HG02763 (cell line): ENCODE measurements at regions not wholly inside any gene's neighbourhood (a gene's known extent, or its start where the extent isn't known, plus 50 kb on each side); places are given as distances from the start of the nearest gene placed in this dataset.

Experiments used
- ATAC-seq: cut with Tn5 transposase; IDR thresholded peaks from one replicate; pipeline ENCODE4 v1.9.1; 2021; ENCODE audit warnings: mild to moderate bottlenecking, moderate library complexity; ENCODE audit not compliant: unreplicated experiment

DNA sequence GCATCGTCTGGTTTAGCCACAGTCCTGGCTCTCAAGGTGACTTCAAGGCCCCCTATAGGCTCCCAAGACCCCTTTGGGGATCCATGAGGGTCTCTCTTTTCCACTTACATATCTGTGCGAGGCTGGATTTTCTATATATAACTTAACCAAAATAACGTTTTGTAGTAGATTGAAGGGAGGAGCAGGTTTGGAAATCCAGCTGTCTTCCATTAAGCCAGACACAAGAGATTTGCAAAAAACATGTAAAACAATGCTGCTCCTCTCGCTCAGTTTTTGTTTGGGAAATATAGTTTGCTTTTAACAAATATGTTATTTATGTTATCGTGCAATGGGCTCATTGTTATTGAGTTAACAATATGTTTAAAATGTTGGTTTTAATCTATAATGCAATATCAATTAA lies 811.2 kb downstream of the TYW1 start:
- no peak for ATAC-seq

DNA sequence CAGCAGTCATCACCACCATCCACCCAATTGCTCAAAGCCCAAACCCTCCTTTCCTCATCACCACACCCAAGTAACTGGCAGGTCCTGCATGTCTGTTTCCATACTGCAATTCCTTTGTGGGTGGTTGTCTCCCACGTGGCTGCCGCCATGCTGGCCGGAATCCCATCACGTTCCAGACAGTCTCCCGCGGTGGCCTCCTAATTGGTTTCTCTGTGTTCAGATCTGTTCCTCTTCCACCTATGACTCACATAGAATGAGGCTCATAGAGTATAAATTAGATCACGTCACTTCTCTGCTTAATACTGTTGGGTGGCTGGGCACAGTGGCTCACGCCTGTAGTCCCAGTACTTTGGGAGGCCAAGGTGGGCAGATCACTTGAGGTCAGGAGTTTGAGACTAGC lies 813.0 kb downstream of the TYW1 start:
- ATAC-seq: no peak

DNA sequence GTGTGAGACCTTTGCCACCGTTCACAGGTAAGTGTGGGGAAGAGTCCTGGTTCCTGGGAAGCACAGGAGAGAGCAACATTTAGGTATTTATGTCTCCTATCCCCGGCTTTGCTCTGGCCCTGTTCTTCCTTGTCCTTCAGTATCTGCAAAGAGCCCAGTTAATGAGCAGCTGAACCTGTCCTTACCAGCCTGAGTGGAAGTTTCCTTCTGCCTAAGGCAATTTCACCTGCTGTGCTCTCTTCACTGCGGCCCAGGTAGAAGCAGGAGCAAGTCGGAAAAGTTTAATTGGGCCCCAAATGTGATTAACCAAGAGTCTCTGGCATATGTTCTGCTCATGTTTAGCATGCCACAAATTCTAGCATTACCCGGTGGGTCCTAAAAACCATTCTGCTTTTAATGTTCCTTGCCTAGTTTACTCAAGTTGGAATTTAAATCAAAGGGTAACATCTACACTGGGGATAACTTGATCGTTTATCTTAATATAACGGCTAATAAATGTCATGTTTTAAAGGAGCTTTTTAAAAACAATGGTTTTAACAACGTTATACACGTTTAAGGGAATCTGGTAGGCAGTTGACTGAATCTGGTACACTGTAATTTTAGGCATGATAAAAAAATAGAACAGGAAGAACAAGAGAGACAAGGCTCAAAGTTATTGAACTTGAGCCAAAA lies 817.1 kb downstream of the TYW1 start:
- ATAC-seq: no peak

DNA sequence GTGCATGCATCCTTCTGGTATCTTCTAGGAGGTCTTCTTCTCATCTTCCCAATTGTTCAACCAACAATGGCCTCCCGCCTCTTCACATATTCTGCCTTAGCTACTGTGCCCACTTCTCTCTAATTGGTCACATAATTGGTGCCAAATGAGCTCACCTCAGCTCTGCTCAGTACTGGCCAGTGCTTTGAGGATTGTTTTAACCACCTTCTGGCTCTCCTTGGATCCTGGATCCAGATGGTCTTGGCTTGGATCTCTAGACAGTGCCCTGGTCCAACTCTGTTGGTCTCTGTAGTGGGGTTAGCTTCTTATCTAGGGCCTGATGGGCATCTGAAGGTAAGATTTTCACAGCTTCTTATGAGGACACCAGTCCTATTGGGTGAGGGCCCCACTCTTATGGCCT lies 820.8 kb downstream of the TYW1 start:
- no peak for ATAC-seq

- ATAC-seq: no peak
Observed at GRCh38 chr7:67821116-67821515, 824.5 kb downstream of the TYW1 start.

- no peak for ATAC-seq
Observed at GRCh38 chr7:67823345-67823744, 826.7 kb downstream of the TYW1 start.

GRCh38 chr7:67825356-67825755 lies 828.7 kb downstream of the TYW1 start:
- ATAC-seq: no peak

- no peak for ATAC-seq
Observed at GRCh38 chr7:67841896-67842295, 845.3 kb downstream of the TYW1 start.

GRCh38 chr7:67842571-67842970 lies 845.9 kb downstream of the TYW1 start:
- ATAC-seq: no peak

- ATAC-seq: no peak
Observed at GRCh38 chr7:67843001-67843565, 846.5 kb downstream of the TYW1 start.

DNA sequence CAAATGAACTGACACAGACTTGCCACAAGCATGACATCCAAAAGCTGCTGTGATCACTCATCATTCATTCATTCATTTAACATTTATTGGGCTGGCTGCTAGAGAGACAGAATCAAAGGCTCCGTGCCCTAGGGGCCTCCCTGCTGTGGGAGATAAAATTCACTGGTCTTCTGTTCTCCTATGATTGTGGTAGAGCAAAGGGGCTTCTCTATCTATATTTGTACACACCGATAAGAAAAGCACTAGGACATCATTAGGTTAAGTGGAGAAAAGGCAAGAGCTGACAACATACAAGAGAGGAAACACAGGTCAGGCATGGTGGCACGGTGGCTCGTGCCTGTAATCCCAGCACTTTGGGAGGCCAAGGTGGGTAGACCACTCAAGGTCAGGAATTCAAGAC lies 847.0 kb downstream of the TYW1 start:
- no peak for ATAC-seq

GRCh38 chr7:67847092-67847787 lies 850.6 kb downstream of the TYW1 start:
- no peak for ATAC-seq

DNA sequence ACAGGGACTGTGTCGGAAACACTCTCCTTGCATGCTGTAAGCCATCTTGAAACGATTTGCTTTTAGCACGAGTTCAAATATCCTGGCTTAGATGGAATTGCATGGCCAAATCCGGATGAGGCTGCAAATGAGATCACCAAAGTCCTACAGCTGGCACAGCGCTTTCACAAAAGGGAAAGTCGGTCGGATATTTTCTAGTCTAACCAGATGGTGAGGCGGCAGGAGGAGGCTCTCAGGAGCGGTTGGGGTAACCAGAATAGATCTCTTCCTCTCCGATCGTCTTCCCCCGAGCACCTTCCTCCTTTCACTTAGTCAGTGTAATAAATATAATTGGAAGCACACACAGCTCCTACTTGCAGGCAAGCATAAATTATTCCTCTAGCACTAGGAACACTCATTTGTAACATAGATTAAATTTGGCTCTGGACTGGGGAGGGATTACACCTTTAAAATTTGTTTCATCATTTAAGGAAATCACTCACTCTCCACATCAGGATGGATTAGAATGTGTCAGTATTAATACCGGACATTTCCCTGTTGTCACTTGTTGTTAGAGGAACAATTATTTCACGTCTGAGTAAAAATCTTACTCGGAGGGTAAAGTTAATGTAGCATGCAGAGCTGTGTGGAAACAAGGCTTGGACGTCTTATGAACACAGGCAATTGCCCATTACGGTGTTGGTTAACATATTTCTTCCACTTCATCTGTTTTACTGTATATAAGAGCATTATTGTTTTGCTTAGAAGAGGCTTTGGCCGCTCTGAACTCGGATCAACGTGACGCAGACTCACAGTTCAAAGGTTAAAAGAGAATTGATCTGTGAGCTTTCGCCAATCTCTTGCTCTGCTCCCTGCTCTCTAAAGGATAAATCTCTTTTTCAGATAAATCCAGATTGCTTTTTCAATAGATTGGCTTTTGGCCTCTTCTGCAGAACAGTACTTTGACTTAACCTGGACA lies 857.9 kb downstream of the TYW1 start:
- no peak for ATAC-seq

DNA sequence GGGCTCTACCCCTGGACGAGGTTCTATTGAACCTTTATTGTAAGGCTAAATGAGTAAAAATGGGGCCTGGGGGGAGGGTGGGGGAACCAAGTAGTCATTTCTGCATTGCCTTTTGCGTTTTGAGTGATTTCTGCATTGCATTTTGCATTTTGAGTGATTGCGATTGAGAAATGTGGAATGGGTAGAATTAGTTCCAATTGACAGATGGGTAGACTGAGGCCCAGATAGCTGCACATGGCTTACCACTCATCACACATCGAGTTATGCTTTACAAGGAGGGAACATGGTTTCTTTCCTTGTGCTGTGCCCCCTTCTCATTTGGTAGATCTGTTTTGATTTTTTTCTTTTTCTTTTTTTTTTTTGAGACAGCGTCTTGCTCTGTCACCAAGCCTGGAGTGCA lies 858.7 kb downstream of the TYW1 start:
- ATAC-seq: no peak

GRCh38 chr7:67856046-67856445 lies 859.4 kb downstream of the TYW1 start:
- ATAC-seq: no peak

DNA sequence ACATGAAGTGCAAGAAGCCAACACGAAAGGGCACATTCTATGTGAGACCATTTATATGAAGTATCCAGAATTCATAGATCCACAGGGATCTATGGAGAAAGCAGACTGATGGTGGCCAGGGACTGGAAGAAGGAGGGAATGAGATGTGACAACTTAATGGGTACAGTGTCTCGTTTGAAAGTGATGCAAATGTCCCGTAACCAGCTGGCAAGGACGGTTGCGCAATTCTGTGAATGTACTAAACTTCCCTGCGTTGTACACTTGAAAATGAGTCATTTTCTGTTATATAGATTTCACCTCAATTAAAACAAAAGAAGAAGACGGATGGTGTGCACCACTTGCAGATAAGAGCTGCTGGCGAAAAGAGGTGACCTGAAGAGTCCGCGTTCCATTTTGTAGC lies 861.1 kb downstream of the TYW1 start:
- no peak for ATAC-seq

DNA sequence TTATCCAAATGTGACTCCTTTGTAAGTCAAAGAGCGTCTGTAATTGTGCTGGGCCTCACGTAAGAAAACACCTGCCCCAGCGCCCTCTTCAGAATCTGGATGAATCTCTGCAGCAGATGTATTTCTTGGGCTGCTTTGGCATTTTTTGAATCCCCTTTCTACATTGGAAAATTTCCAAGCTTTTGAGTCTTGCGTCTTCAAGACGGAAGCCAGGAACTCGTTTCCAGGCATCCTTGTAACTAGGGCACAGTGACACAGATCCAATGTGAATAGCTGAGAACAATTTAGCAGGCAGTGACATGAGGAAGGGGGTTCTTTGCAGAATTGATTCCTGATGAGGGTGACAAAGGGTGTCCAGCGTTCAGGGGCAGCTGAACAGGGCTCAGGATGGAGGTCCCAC lies 862.3 kb downstream of the TYW1 start:
- no peak for ATAC-seq

GRCh38 chr7:67863911-67864310 lies 867.3 kb downstream of the TYW1 start:
- ATAC-seq: no peak

- no peak for ATAC-seq
Observed at GRCh38 chr7:67866054-67866453, 869.4 kb downstream of the TYW1 start.

DNA sequence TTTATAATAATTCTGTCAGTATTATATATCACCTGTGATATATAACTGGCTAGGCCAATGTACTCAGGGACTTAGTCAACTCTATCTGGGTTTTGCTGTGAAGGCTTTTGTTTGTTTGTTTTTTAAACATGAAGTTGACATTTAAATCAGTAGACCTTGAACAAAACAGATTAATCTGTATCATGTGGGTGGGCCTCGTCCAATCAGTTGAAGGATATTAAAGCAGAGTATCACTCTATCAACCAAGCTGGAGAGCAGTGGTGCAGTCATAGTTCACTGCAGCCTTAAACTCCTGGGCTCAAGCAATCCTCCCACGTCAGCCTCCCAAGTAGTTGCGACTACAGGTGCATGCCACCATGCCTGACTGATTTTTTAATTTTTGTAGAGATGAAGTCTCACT lies 870.2 kb downstream of the TYW1 start:
- ATAC-seq: no peak

- ATAC-seq: no peak
Observed at GRCh38 chr7:67870396-67870795, 873.8 kb downstream of the TYW1 start.
